Gastroesophageal sphincter (tissue), 3 donors: ENCODE measurements at regions not wholly inside any gene's neighbourhood (a gene's known extent, or its start where the extent isn't known, plus 50 kb on each side); places are given as distances from the start of the nearest gene placed in this dataset.

Source experiments
- CTCF ChIP-seq, 4 experiments: fragments of 200-600 bp in 2 of 4; fragments of 450-650 bp in 2 of 4; sonication (generic) in 1 of 4; IDR thresholded peaks; one replicate each; pipeline ENCODE4 v1.5.1; 2017 to 2019; ENCODE audit warnings: antibody characterized with exemption in 4 of 4, mild to moderate bottlenecking in 2 of 4, moderate library complexity in 2 of 4
- POLR2A ChIP-seq, 2 donors: fragments of 450-650 bp; IDR thresholded peaks; one replicate each; pipeline ENCODE4 v1.6.1; 2017; ENCODE audit warnings: antibody characterized with exemption in 2 of 2, mild to moderate bottlenecking in 2 of 2, moderate library complexity in 1 of 2
- POLR2AphosphoS5 ChIP-seq: sonication (generic); formaldehyde crosslinking; IDR thresholded peaks from one replicate; pipeline ENCODE4 v1.6.1; 2017; ENCODE audit warnings: antibody characterized with exemption

DNA sequence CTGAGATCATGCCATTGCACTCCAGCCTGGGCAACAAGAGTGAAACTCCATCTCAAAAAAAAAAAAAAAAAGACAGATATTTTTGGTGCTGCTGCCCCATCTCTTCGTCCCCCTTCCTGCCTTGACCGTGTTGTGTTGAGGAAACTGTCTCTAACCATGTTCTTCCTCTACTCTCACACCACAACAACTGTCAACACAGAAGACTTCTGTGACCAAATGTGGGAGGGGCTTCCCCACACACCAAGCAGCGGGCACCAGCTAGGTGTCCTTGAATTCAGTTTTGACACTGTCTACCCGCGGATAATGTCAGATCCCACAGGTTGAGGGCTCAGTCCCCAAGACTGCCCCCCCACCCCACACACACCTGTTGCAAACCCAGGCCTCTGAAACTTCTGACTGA, 104.7 kb upstream of the BCOR start:
- no peak for TF ChIP-seq CTCF (IDR thresholded peaks at IDR 0.05)
- no peak for TF ChIP-seq POLR2AphosphoS5
- no peak for TF ChIP-seq POLR2A (IDR thresholded peaks at IDR 0.05)
